ENCODE measurements at regions not wholly inside any gene's neighbourhood (a gene's known extent, or its start where the extent isn't known, plus 50 kb on each side); places are given as distances from the start of the nearest gene placed in this dataset.

GRCh38 chr6:144649085-144649484 is 363.9 kb downstream of the UTRN start:
- TF ChIP-seq CTCF (conservative IDR thresholded peaks at IDR 0.05; ENCODE audit: low read depth in 2 of 2) (no peak), EZH2 (IDR thresholded peaks at IDR 0.05; ENCODE audit: low read depth, unreplicated experiment) (no peak), EZH2phosphoT487 (IDR thresholded peaks at IDR 0.05; ENCODE audit: unreplicated experiment) (no peak), POLR2AphosphoS5 (IDR thresholded peaks at IDR 0.05; ENCODE audit: low read depth) (no peak), REST (IDR thresholded peaks at IDR 0.05; ENCODE audit: unreplicated experiment) (no peak), CREB1 (CRISPR knock-in tag; IDR thresholded peaks at IDR 0.05; ENCODE audit: low read depth) (no peak), ZNF331 (CRISPR knock-in tag; IDR thresholded peaks at IDR 0.05; ENCODE audit: low read depth) (no peak), JUNB (IDR thresholded peaks at IDR 0.05; ENCODE audit: unreplicated experiment) (no peak), ETS1 (IDR thresholded peaks at IDR 0.05) (no peak), STAT1 (IDR thresholded peaks at IDR 0.05; ENCODE audit: unreplicated experiment) (no peak), ZNF114 (CRISPR knock-in tag; IDR thresholded peaks at IDR 0.05) (no peak), NANOG (IDR thresholded peaks at IDR 0.05; ENCODE audit: borderline replicate concordance) (no peak), ZNF462 (CRISPR knock-in tag; IDR thresholded peaks at IDR 0.05) (no peak)

Measured in GM23338 (cell line).